DND-41 (cell line): ENCODE measurements at regions not wholly inside any gene's neighbourhood (a gene's known extent, or its start where the extent isn't known, plus 50 kb on each side); places are given as distances from the start of the nearest gene placed in this dataset.

Experiments used
- ATAC-seq: fragments of 200-7000 bp; cut with Tn5 transposase; 3 replicates; pipeline ENCODE4 v1.9.1; 2021; ENCODE audit warnings: low read depth; ENCODE audit not compliant: insufficient read depth
- DNase-seq: peaks from one replicate; pipeline ENCODE4 v3.0.0-alpha.2; 2020
- H2AFZ ChIP-seq: 2 replicates; pipeline ENCODE4 v1.6.0; 2012; ENCODE audit warnings: low read depth, low read length
- H3K27ac ChIP-seq: 2 replicates; pipeline ENCODE4 v1.5.1; 2012; ENCODE audit warnings: low read length, inconsistent platforms
- H3K27me3 ChIP-seq: fragments of 200-600 bp; sonication (generic); 2 replicates; pipeline ENCODE4 v1.6.0; 2012; ENCODE audit warnings: low read length, mild to moderate bottlenecking, inconsistent platforms; ENCODE audit not compliant: insufficient read depth, poor library complexity
- H3K36me3 ChIP-seq: 2 replicates; pipeline ENCODE4 v1.5.1; 2012; ENCODE audit warnings: low read length, inconsistent platforms; ENCODE audit not compliant: insufficient read depth
- H3K4me1 ChIP-seq: 2 replicates; pipeline ENCODE4 v1.5.1; 2012; ENCODE audit warnings: mild to moderate bottlenecking, low read length; ENCODE audit not compliant: insufficient read depth
- H3K4me2 ChIP-seq: 2 replicates; pipeline ENCODE4 v1.6.0; 2012; ENCODE audit warnings: mild to moderate bottlenecking, moderate library complexity, low read length, inconsistent platforms; ENCODE audit not compliant: insufficient read depth
- H3K4me3 ChIP-seq, 2 experiments: fragments of 200-600 bp in 1 of 2; shearing (Covaris generic) in 1 of 2; 2 replicates each; pipeline ENCODE4 v1.5.1; 2012 to 2016; ENCODE audit warnings: inconsistent platforms in 2 of 2, low read length in 2 of 2, mild to moderate bottlenecking in 2 of 2, low read depth in 1 of 2, moderate library complexity in 1 of 2
- H3K79me2 ChIP-seq: 2 replicates; pipeline ENCODE4 v1.6.0; 2012; ENCODE audit warnings: low read length, inconsistent platforms; ENCODE audit not compliant: insufficient read depth
- H3K9ac ChIP-seq: 2 replicates; pipeline ENCODE4 v1.6.0; 2012; ENCODE audit warnings: low read depth, mild to moderate bottlenecking, inconsistent platforms, low read length, moderate library complexity
- H3K9me3 ChIP-seq: 2 replicates; pipeline ENCODE4 v1.5.1; 2012; ENCODE audit warnings: low read length, moderate library complexity, mild to moderate bottlenecking, inconsistent platforms; ENCODE audit not compliant: insufficient read depth, severe bottlenecking
- H4K20me1 ChIP-seq: 2 replicates; pipeline ENCODE4 v1.6.0; 2012; ENCODE audit warnings: low read length; ENCODE audit not compliant: insufficient read depth
- CTCF ChIP-seq: IDR thresholded peaks from 2 replicates; pipeline ENCODE4 v1.5.1; 2012; ENCODE audit warnings: borderline replicate concordance, low read length, moderate library complexity, mild to moderate bottlenecking; ENCODE audit not compliant: poor library complexity, severe bottlenecking; ENCODE audit errors: extremely low read depth
- EZH2 ChIP-seq: IDR thresholded peaks from 3 replicates; pipeline ENCODE4 v1.6.1; 2012; ENCODE audit warnings: borderline replicate concordance, low read depth, mild to moderate bottlenecking, moderate library complexity, low read length, inconsistent platforms; ENCODE audit not compliant: severe bottlenecking

GRCh38 chr13:67880916-67881315 lies 650.8 kb upstream of the PCDH9 start:
- no peak for DNase-seq
- no peaks in the 10 kb centered on the region for H3K4me1 ChIP-seq
- TF ChIP-seq CTCF, result no peak
- no peak for TF ChIP-seq EZH2
- H3K9ac ChIP-seq, result no peak overlapping the region
- H2AFZ ChIP-seq, result no peak overlapping the region
- no peaks in the 10 kb centered on the region for H3K27me3 ChIP-seq
- no peak overlapping the region for H3K4me2 ChIP-seq
- no peaks in the 10 kb centered on the region for H3K9me3 ChIP-seq
- H3K36me3 ChIP-seq, result no peaks in the 10 kb centered on the region
- no peak overlapping the region for H3K4me3 ChIP-seq
- no peak for ATAC-seq
- no peaks in the 10 kb centered on the region for H4K20me1 ChIP-seq
- H3K27ac ChIP-seq, result no peak overlapping the region
- H3K79me2 ChIP-seq, result no peaks in the 10 kb centered on the region

- Histone ChIP-seq H3K79me2 (no peaks in the 10 kb centered on the region), H3K4me3 (no peak overlapping the region), H3K4me2 (no peak overlapping the region), H3K27me3 (no peaks in the 10 kb centered on the region), H2AFZ (no peak overlapping the region), H4K20me1 (no peaks in the 10 kb centered on the region), H3K36me3 (no peaks in the 10 kb centered on the region), H3K27ac (no peak overlapping the region), H3K9ac (no peak overlapping the region), H3K9me3 (no peaks in the 10 kb centered on the region), H3K4me1 (no peaks in the 10 kb centered on the region)
- TF ChIP-seq EZH2 (no peak), CTCF (no peak)
- no peak for DNase-seq
- ATAC-seq, result no peak
Measured at GRCh38 chr13:67878376-67878775, 648.2 kb upstream of the PCDH9 start.

- Histone ChIP-seq H3K4me3 (no peak overlapping the region), H3K27me3 (no peaks in the 10 kb centered on the region), H3K9ac (no peak overlapping the region), H3K36me3 (no peaks in the 10 kb centered on the region), H3K9me3 (no peaks in the 10 kb centered on the region), H3K27ac (no peak overlapping the region), H3K79me2 (no peaks in the 10 kb centered on the region), H3K4me2 (no peak overlapping the region), H4K20me1 (no peaks in the 10 kb centered on the region), H2AFZ (no peak overlapping the region), H3K4me1 (no peaks in the 10 kb centered on the region)
- TF ChIP-seq EZH2 (no peak), CTCF (no peak)
- ATAC-seq (no peak), DNase-seq (no peak)
Measured at GRCh38 chr13:67877031-67877430, 646.9 kb upstream of the PCDH9 start.

- Histone ChIP-seq H3K4me2 (no peak overlapping the region), H3K27me3 (no peaks in the 10 kb centered on the region), H3K9ac (no peak overlapping the region), H3K4me1 (no peaks in the 10 kb centered on the region), H3K36me3 (no peaks in the 10 kb centered on the region), H3K4me3 (no peak overlapping the region), H4K20me1 (no peaks in the 10 kb centered on the region), H3K27ac (no peak overlapping the region), H3K79me2 (no peaks in the 10 kb centered on the region), H3K9me3 (no peaks in the 10 kb centered on the region), H2AFZ (no peak overlapping the region)
- TF ChIP-seq CTCF (no peak), EZH2 (no peak)
- DNase-seq (no peak), ATAC-seq (no peak)
Measured at GRCh38 chr13:67867206-67867605, 637.1 kb upstream of the PCDH9 start.
